Psoas muscle (tissue), 7 donors: ENCODE measurements at regions not wholly inside any gene's neighbourhood (a gene's known extent, or its start where the extent isn't known, plus 50 kb on each side); places are given as distances from the start of the nearest gene placed in this dataset.
A peak's percentile ranks its signal among the peaks of the same experiment; 100 is the strongest.
"Not testable (repeated sequence)": the region's sequence is repeated elsewhere in the genome, so short reads cannot be mapped to it uniquely, and the experiment has no call there.

Experiments used
- ATAC-seq, 4 donors: fragments of 200-7000 bp; cut with Tn5 transposase; one replicate each; pipeline ENCODE4 v1.9.1; 2020; ENCODE audit warnings: moderate library complexity in 3 of 4, mild to moderate bottlenecking in 2 of 4
- DNase-seq, 2 donors: peaks; one replicate each; pipeline ENCODE4 v3.0.0-alpha.2; 2020
- H3K27ac ChIP-seq: fragments of 200-600 bp; one replicate; pipeline ENCODE4 v1.8.0; 2022
- H3K27me3 ChIP-seq, 3 donors: fragments of 200-600 bp in 1 of 3; one replicate each; pipeline versions ENCODE4 v1.6.1 to v1.8.0; 2013 to 2022; ENCODE audit warnings: low read length in 2 of 3, mild to moderate bottlenecking in 2 of 3, moderate library complexity in 1 of 3; ENCODE audit not compliant: insufficient read depth in 3 of 3
- H3K36me3 ChIP-seq, 2 donors: fragments of 200-600 bp in 1 of 2; one replicate each; pipeline versions ENCODE4 v1.6.1 to v1.8.0; 2013 to 2022; ENCODE audit warnings: low read depth in 1 of 2, mild to moderate bottlenecking in 1 of 2, moderate library complexity in 1 of 2; ENCODE audit not compliant: insufficient read depth in 1 of 2
- H3K4me1 ChIP-seq: fragments of 200-600 bp; one replicate; pipeline ENCODE4 v1.8.0; 2022
- H3K4me3 ChIP-seq: fragments of 200-600 bp; one replicate; pipeline ENCODE4 v1.8.0; 2022; ENCODE audit warnings: mild to moderate bottlenecking
- H3K9me3 ChIP-seq: fragments of 200-600 bp; one replicate; pipeline ENCODE4 v1.8.0; 2022
- WGBS, 3 donors: extraction: QIAGEN DNeasy Blood & Tissue Kit; methylation state at CpG; one replicate each; pipeline versions ENCODE4 v1.1.6 to v1.1.7; 2013; 5-methylcytosine and 5-hydroxymethylcytosine counted together
- intact Hi-C, 2 donors: fragments of 100-400 bp; cut with DNase I; formaldehyde crosslinking; loops; one replicate each; pipeline versions ENCODE4 v1.11.0 to v1.14.2; 2022
- TF ChIP-seq, protein P1 (sequence below): fragments of 200-600 bp; IDR thresholded peaks from one replicate; pipeline ENCODE4 v1.8.0; 2022; ENCODE audit warnings: antibody characterized with exemption
- donor health status: healthy with polysubstance abuse.
- donor health status: DM: no; HTN: no; CAD: no; lungs with moderate emphysema.
- donor health status: Bipolar disorder and iron deficiency.
- donor health status: healthy.
- donor health status: DM: yes; HTN: yes; CAD: no.
- donor health status: DM: no; HTN: no; CAD: no.
- donor health status: DM: yes; HTN: yes; CAD: no.

DNA sequence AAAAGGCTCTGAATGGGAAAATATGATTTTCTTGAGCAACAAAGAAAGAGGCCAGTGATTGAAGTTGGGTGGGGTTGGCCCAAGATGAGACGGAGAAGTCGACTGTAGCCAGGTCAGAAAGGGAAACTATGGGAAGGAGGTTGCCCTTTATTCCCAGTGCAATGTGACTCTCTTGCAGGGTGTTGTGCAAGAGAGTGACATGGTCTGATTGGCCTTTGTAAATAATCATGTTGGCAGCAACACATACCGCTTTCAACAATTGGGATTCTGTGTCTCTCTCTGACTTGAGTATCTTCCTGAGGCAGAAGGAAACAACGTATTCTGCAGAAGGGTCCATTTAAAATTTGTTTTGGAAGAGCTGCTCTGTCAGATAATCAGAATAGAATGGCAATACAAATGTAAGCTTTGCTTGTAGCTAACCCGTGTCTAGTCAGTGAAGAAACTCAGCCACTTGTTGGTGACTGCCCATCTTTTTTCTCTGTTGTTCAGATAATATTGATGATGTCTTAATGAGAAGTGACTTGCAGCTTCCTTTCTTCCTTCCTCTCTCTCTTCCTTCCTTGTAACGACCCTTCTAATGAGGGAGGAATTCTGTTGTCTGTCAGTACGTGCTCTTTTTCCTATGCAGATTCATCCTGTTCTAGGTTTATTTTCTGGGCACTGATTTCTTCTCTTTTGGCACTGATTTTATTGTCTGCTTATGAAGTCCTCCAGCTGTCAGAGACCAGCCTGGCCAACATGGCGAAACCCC, 311.0 kb upstream of the FAM98A start:
- H3K4me3 ChIP-seq, result no peak overlapping the region
- no peak for DNase-seq
- whole genome bisulfite sequencing, 3 donors, result 19 to 50% (median 34%) methylated on average over 8 of the region's 8 CpGs
- ATAC-seq, result peak in 2 of 4 donors; percentile 55 to 59
- H3K4me1 ChIP-seq, result no peaks in the 10 kb centered on the region
- no peaks in the 10 kb centered on the region for H3K9me3 ChIP-seq
- no peak overlapping the region for H3K27ac ChIP-seq
- intact Hi-C loops, result no loop called here
- TF ChIP-seq, protein P1, sequence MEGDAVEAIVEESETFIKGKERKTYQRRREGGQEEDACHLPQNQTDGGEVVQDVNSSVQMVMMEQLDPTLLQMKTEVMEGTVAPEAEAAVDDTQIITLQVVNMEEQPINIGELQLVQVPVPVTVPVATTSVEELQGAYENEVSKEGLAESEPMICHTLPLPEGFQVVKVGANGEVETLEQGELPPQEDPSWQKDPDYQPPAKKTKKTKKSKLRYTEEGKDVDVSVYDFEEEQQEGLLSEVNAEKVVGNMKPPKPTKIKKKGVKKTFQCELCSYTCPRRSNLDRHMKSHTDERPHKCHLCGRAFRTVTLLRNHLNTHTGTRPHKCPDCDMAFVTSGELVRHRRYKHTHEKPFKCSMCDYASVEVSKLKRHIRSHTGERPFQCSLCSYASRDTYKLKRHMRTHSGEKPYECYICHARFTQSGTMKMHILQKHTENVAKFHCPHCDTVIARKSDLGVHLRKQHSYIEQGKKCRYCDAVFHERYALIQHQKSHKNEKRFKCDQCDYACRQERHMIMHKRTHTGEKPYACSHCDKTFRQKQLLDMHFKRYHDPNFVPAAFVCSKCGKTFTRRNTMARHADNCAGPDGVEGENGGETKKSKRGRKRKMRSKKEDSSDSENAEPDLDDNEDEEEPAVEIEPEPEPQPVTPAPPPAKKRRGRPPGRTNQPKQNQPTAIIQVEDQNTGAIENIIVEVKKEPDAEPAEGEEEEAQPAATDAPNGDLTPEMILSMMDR, result no peak
- H3K27me3 ChIP-seq, result no peaks in the 10 kb centered on the region
- no peaks in the 10 kb centered on the region for H3K36me3 ChIP-seq

DNA sequence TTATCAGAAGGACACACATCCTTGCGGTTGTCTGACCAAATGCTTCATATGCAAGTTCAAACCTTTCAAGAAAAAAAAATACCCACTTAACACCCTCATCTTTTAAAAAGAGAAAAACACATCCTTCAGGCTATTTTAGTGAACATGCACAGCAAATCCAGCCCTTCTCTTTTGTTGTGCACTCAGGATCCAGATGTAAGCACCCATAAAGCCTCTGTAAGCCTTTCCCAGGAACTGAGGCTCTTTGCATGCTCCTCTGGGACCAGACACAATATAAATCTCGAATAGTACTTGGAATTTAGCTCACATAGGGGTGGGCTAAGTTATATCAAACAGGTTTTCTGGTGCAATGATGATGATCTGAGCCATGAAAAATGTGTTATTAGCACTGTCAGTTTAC, 308.8 kb upstream of the FAM98A start:
- TF ChIP-seq, protein P1, result no peak

GRCh38 chr2:33906129-33906528, 307.0 kb upstream of the FAM98A start:
- H3K27me3 ChIP-seq, H3K27ac ChIP-seq, H3K4me1 ChIP-seq, ATAC-seq, H3K4me3 ChIP-seq, DNase-seq, H3K36me3 ChIP-seq, intact Hi-C loops, H3K9me3 ChIP-seq: not testable (repeated sequence)
- 90 to 95% (median 93%) methylated on average over 1 of the region's 1 CpG for WGBS, 3 donors

More for the DNA sequence above, 308.8 kb upstream of the FAM98A start:
- H3K4me1 ChIP-seq, result no peaks in the 10 kb centered on the region
- no peaks in the 10 kb centered on the region for H3K9me3 ChIP-seq
- ATAC-seq (no peak), DNase-seq (no peak)
- intact Hi-C loops, result no loop called here
- H3K36me3 ChIP-seq, result no peaks in the 10 kb centered on the region
- no peak overlapping the region for H3K4me3 ChIP-seq
- no peaks in the 10 kb centered on the region for H3K27me3 ChIP-seq
- 36 to 41% (median 38%) methylated on average over 2 of the region's 2 CpGs for WGBS, 3 donors
- H3K27ac ChIP-seq, result no peak overlapping the region

DNA sequence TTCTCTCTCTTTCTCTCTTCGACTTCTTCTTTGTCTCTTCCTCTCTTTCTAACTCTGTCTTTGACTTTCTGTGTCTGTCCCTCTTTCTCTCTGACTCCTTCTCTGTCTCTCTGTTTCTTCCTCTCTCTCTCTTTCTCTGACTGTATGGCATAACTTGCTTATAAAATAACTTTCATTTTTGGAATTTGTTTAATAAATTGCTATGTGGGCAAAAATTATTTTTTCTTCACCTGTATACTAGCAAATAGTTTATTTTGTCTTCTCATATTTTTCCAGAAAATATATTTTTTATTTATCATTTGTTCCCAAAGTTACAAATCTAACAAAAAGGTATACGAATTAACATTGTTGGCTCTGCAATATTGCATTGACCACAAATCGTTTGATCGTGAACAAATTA, 305.7 kb upstream of the FAM98A start:
- no peak for ATAC-seq
- intact Hi-C loops, result no loop called here
- Histone ChIP-seq H3K9me3 (no peaks in the 10 kb centered on the region), H3K27ac (no peak overlapping the region), H3K27me3 (no peaks in the 10 kb centered on the region), H3K4me1 (no peaks in the 10 kb centered on the region), H3K36me3 (no peaks in the 10 kb centered on the region), H3K4me3 (no peak overlapping the region)
- 83 to 91% (median 90%) methylated on average over 4 of the region's 4 CpGs for WGBS, 3 donors
- no peak for DNase-seq
- TF ChIP-seq, protein P1, result no peak

DNA sequence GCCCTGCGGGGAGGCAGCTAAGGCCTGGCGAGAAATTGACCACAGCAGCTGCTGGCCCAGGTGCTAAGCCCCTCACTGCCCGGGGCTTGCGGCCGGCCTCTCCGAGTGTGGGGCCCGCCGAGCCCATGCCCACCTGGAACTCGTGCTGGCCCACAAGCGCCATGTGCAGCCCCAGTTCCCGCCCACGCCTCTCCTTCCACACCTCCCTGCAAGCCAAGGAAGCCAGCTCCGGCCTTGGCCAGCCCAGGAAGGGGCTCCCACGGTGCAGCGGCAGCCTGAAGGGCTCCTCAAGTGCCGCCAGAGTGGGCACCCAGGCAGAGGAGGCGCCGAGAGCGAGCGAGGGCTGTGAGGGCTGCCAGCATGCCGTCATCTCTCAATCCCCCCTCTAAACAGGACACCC, 304.6 kb upstream of the FAM98A start:
- Histone ChIP-seq H3K9me3 (no peaks in the 10 kb centered on the region), H3K27me3 (no peaks in the 10 kb centered on the region), H3K4me1 (no peaks in the 10 kb centered on the region), H3K27ac (no peak overlapping the region), H3K36me3 (no peaks in the 10 kb centered on the region), H3K4me3 (no peak overlapping the region)
- no peak for ATAC-seq
- intact Hi-C loops, result no loop called here
- no peak for DNase-seq
- 94 to 97% (median 95%) methylated on average over 16 to 21 of the region's 21 CpGs for WGBS, 3 donors
- TF ChIP-seq, protein P1, result no peak
